PFSK-1 (cell line): ENCODE measurements at regions not wholly inside any gene's neighbourhood (a gene's known extent, or its start where the extent isn't known, plus 50 kb on each side); places are given as distances from the start of the nearest gene placed in this dataset.

Experiments used
- FOXP2 ChIP-seq: optimal IDR thresholded peaks from 2 replicates; pipeline ENCODE3; 2011; ENCODE audit warnings: borderline replicate concordance, control low read depth, inconsistent platforms; ENCODE audit not compliant: insufficient read depth; ENCODE audit errors: extremely low read length, extremely low read depth
- POLR2AphosphoS5 ChIP-seq: IDR thresholded peaks from 2 replicates; pipeline ENCODE4 v1.6.1; 2012; ENCODE audit warnings: low read depth, mild to moderate bottlenecking, control low read depth, low read length, moderate library complexity
- REST ChIP-seq, 2 experiments: IDR thresholded peaks; 2 replicates each; pipeline versions ENCODE4 v1.6.1 to v1.8.0; 2011 to 2012; ENCODE audit warnings: low read depth in 2 of 2, low read length in 2 of 2, control low read depth in 1 of 2, inconsistent platforms in 1 of 2, mild to moderate bottlenecking in 1 of 2, moderate library complexity in 1 of 2; ENCODE audit not compliant: insufficient read depth in 1 of 2
- SIN3A ChIP-seq: IDR thresholded peaks from 2 replicates; pipeline ENCODE4 v1.6.1; 2012; ENCODE audit warnings: mild to moderate bottlenecking, low read length, moderate library complexity, borderline replicate concordance; ENCODE audit not compliant: insufficient read depth
- TAF1 ChIP-seq: IDR thresholded peaks from 2 replicates; pipeline ENCODE4 v1.6.1; 2012; ENCODE audit warnings: low read length, control low read depth, borderline replicate concordance; ENCODE audit not compliant: insufficient read depth

- TF ChIP-seq REST (IDR thresholded peaks at IDR 0.05; ENCODE audit: insufficient read depth in 1 of 2, low read depth in 2 of 2, low read length in 2 of 2) = no peak
- TF ChIP-seq POLR2AphosphoS5 = no peak
- no peak for TF ChIP-seq SIN3A
- no peak for TF ChIP-seq TAF1
- TF ChIP-seq FOXP2 = no peak
These were observed 161.0 kb upstream of the POT1 start for GRCh38 chr7:125090596-125090995.

- no peak for TF ChIP-seq REST (IDR thresholded peaks at IDR 0.05; ENCODE audit: insufficient read depth in 1 of 2, low read depth in 2 of 2, low read length in 2 of 2)
- TF ChIP-seq POLR2AphosphoS5 = no peak
- TF ChIP-seq FOXP2 = no peak
- no peak for TF ChIP-seq TAF1
- no peak for TF ChIP-seq SIN3A
These were observed 159.5 kb upstream of the POT1 start for GRCh38 chr7:125089171-125089570.

- TF ChIP-seq FOXP2 (no peak), POLR2AphosphoS5 (no peak), SIN3A (no peak), REST (IDR thresholded peaks at IDR 0.05; ENCODE audit: insufficient read depth in 1 of 2, low read depth in 2 of 2, low read length in 2 of 2) (no peak), TAF1 (no peak)
These were observed 158.9 kb upstream of the POT1 start for GRCh38 chr7:125088555-125088954.

GRCh38 chr7:125085084-125085483, 155.5 kb upstream of the POT1 start:
- no peak for TF ChIP-seq SIN3A
- TF ChIP-seq TAF1 = no peak
- no peak for TF ChIP-seq POLR2AphosphoS5
- no peak for TF ChIP-seq FOXP2
- TF ChIP-seq REST (IDR thresholded peaks at IDR 0.05; ENCODE audit: insufficient read depth in 1 of 2, low read depth in 2 of 2, low read length in 2 of 2) = no peak

GRCh38 chr7:125084196-125084595, 154.6 kb upstream of the POT1 start:
- TF ChIP-seq TAF1 (no peak), POLR2AphosphoS5 (no peak), FOXP2 (no peak)
